Caco-2 (cell line): ENCODE measurements at regions not wholly inside any gene's neighbourhood (a gene's known extent, or its start where the extent isn't known, plus 50 kb on each side); places are given as distances from the start of the nearest gene placed in this dataset.

Experiments
- BruUV-seq: library from RNA; stranded (reverse); fragments of 400-500 nt; replicated peaks from 2 replicates; lab custom pipeline; 2021; lab: Mats Ljungman, UMichigan
- CTCF ChIA-PET: fragments of 300-600 bp; sonication (Branson Sonifier 250); formaldehyde crosslinking; loops from one replicate; lab custom pipeline; 2022; ENCODE audit warnings: antibody characterized with exemption; lab: Charles Lee
- POLR2A ChIA-PET: fragments of 300-600 bp; sonication (Branson Sonifier 250); formaldehyde crosslinking; loops from one replicate; lab custom pipeline; 2022; ENCODE audit warnings: antibody characterized with exemption; lab: Charles Lee
- DNase-seq, 2 experiments: peaks; one replicate each; pipeline versions ENCODE4 v3.0.0 to v3.0.0-alpha.2; 2020 to 2022
- H3K27me3 ChIP-seq: replicated peaks from 2 replicates; pipeline ENCODE4 v1.6.0; 2011; ENCODE audit warnings: low read length; ENCODE audit not compliant: control insufficient read depth, insufficient read depth
- H3K36me3 ChIP-seq: 2 replicates; pipeline ENCODE4 v1.5.1; 2011; ENCODE audit warnings: low read length; ENCODE audit not compliant: control insufficient read depth, insufficient read depth
- H3K4me1 ChIP-seq: fragments of 250-450 bp; sonication (Bioruptor Pico); 2 replicates; pipeline ENCODE4 v1.5.1; 2020; ENCODE audit warnings: mild to moderate bottlenecking
- H3K4me3 ChIP-seq: 2 replicates; pipeline ENCODE4 v1.5.1; 2011; ENCODE audit warnings: low read depth, mild to moderate bottlenecking, control low read depth, low read length
- H3K9me3 ChIP-seq: fragments of 250-450 bp; sonication (Bioruptor Pico); 2 replicates; pipeline ENCODE4 v1.5.1; 2020; ENCODE audit warnings: mild to moderate bottlenecking, moderate library complexity
- H3K27ac Mint-ChIP-seq: one replicate; pipeline ENCODE4 v1.8.0; 2022; ENCODE audit warnings: mixed read lengths; ENCODE audit not compliant: unreplicated experiment
- H3K27me3 Mint-ChIP-seq: one replicate; pipeline ENCODE4 v1.8.0; 2022; ENCODE audit warnings: mixed read lengths; ENCODE audit not compliant: insufficient read depth, unreplicated experiment
- H3K36me3 Mint-ChIP-seq: one replicate; pipeline ENCODE4 v1.8.0; 2022; ENCODE audit warnings: mild to moderate bottlenecking, mixed read lengths; ENCODE audit not compliant: insufficient read depth, unreplicated experiment
- H3K4me1 Mint-ChIP-seq: one replicate; pipeline ENCODE4 v1.8.0; 2022; ENCODE audit warnings: low read depth, mixed read lengths; ENCODE audit not compliant: unreplicated experiment
- H3K4me3 Mint-ChIP-seq: one replicate; pipeline ENCODE4 v1.8.0; 2022; ENCODE audit warnings: mild to moderate bottlenecking, moderate library complexity, mixed read lengths; ENCODE audit not compliant: unreplicated experiment
- H3K9me3 Mint-ChIP-seq: one replicate; pipeline ENCODE4 v1.8.0; 2022; ENCODE audit warnings: mixed read lengths; ENCODE audit not compliant: unreplicated experiment
- CTCF ChIP-seq, 2 experiments: fragments of 200-600 bp in 1 of 2; IDR thresholded peaks; 1 replicate in 1 of 2; 2 replicates in 1 of 2; pipeline versions ENCODE4 v1.5.1 to v1.8.0; 2011 to 2022; ENCODE audit warnings: antibody characterized with exemption in 1 of 2, control low read depth in 1 of 2, inconsistent platforms in 1 of 2, low read depth in 1 of 2, low read length in 1 of 2, mild to moderate bottlenecking in 1 of 2, moderate library complexity in 1 of 2; ENCODE audit not compliant: insufficient read depth in 1 of 2, severe bottlenecking in 1 of 2, unreplicated experiment in 1 of 2
- intact Hi-C: fragments of 100-400 bp; cut with micrococcal nuclease; formaldehyde crosslinking; loops from one replicate; pipeline ENCODE4 v1.10.0; 2022; ENCODE audit not compliant: unreplicated experiment

GRCh38 chr17:71189493-71189831, 931.4 kb upstream of the SOX9 start:
- Mint-ChIP-seq H3K9me3 (no peaks in the 10 kb centered on the region), H3K27ac (no peak overlapping the region), H3K4me1 (no peaks in the 10 kb centered on the region), H3K4me3 (no peak overlapping the region), H3K27me3 (peaks cover 7% of the 10 kb centered on the region), H3K36me3 (no peaks in the 10 kb centered on the region)
- Histone ChIP-seq H3K4me1 (no peaks in the 10 kb centered on the region), H3K4me3 (no peak overlapping the region), H3K27me3 (no peaks in the 10 kb centered on the region; the same call in 1 of the 2 replicates), H3K9me3 (no peaks in the 10 kb centered on the region), H3K36me3 (no peaks in the 10 kb centered on the region)
- BruUV-seq, result no TSS peak
- ChIA-PET POLR2A (no interaction called here), CTCF (no interaction called here)
- DNase-seq, result no peak
- no peak for TF ChIP-seq CTCF (IDR thresholded peaks at IDR 0.05; ENCODE audit: insufficient read depth in 1 of 2, low read depth in 1 of 2, low read length in 1 of 2, severe bottlenecking in 1 of 2, unreplicated experiment in 1 of 2)
- intact Hi-C loops, result no loop called here

GRCh38 chr17:71192039-71192555, 928.7 kb upstream of the SOX9 start:
- intact Hi-C loops, result no loop called here
- H3K27me3 ChIP-seq, result no peaks in the 10 kb centered on the region; the same call in 1 of the 2 replicates
- TF ChIP-seq CTCF (IDR thresholded peaks at IDR 0.05; ENCODE audit: insufficient read depth in 1 of 2, low read depth in 1 of 2, low read length in 1 of 2, severe bottlenecking in 1 of 2, unreplicated experiment in 1 of 2), result no peak
- Mint-ChIP-seq H3K36me3 (no peaks in the 10 kb centered on the region), H3K27me3 (peaks cover 3% of the 10 kb centered on the region), H3K4me3 (no peak overlapping the region), H3K4me1 (no peaks in the 10 kb centered on the region), H3K9me3 (no peaks in the 10 kb centered on the region), H3K27ac (no peak overlapping the region)
- H3K9me3 ChIP-seq, result no peaks in the 10 kb centered on the region
- BruUV-seq, result no TSS peak
- ChIA-PET CTCF (no interaction called here), POLR2A (no interaction called here)
- H3K4me1 ChIP-seq, result no peaks in the 10 kb centered on the region
- no peak overlapping the region for H3K4me3 ChIP-seq
- H3K36me3 ChIP-seq, result no peaks in the 10 kb centered on the region
- DNase-seq, result no peak

- CTCF ChIA-PET, result no interaction called here
- no peak for TF ChIP-seq CTCF (IDR thresholded peaks at IDR 0.05; ENCODE audit: insufficient read depth in 1 of 2, low read depth in 1 of 2, low read length in 1 of 2, severe bottlenecking in 1 of 2, unreplicated experiment in 1 of 2)
- H3K27me3 ChIP-seq, result no peaks in the 10 kb centered on the region; the same call in 1 of the 2 replicates
- intact Hi-C loops, result no loop called here
- no peaks in the 10 kb centered on the region for H3K36me3 ChIP-seq
- H3K27ac Mint-ChIP-seq, result no peak overlapping the region
- POLR2A ChIA-PET, result no interaction called here
- H3K4me1 ChIP-seq, result no peaks in the 10 kb centered on the region
- DNase-seq, result no peak
- H3K4me3 Mint-ChIP-seq, result no peak overlapping the region
- H3K9me3 Mint-ChIP-seq, result no peaks in the 10 kb centered on the region
- no peaks in the 10 kb centered on the region for H3K9me3 ChIP-seq
- H3K27me3 Mint-ChIP-seq, result peaks cover 3% of the 10 kb centered on the region
- H3K4me1 Mint-ChIP-seq, result no peaks in the 10 kb centered on the region
- H3K36me3 Mint-ChIP-seq, result no peaks in the 10 kb centered on the region
- H3K4me3 ChIP-seq, result no peak overlapping the region
- no TSS peak for BruUV-seq
Observed at GRCh38 chr17:71192848-71193247, 928.0 kb upstream of the SOX9 start.
